ENCODE measurements at regions not wholly inside any gene's neighbourhood (a gene's known extent, or its start where the extent isn't known, plus 50 kb on each side); places are given as distances from the start of the nearest gene placed in this dataset.

GRCh38 chr4:20420916-20421602, 169.4 kb downstream of the SLIT2 start:
- in situ Hi-C loops (cut with HindIII; ENCODE audit: low pct_ligation_motif_present, low sequenced_read_pairs): no loop called here
- no peaks in the 10 kb centered on the region for H3K36me3 ChIP-seq (replicated peaks)
- no peak overlapping the region for H3K27ac ChIP-seq
- H3K4me3 ChIP-seq (ENCODE audit: low read depth, low read length): no peak overlapping the region
- DNase-seq: no peak
- no peaks in the 10 kb centered on the region for H3K27me3 ChIP-seq (replicated peaks)
- TF ChIP-seq CTCF (IDR thresholded peaks at IDR 0.05; ENCODE audit: low read depth, low read length, missing control alignments): no peak

- no peak overlapping the region for H3K4me3 ChIP-seq (ENCODE audit: low read depth, low read length)
- no peak for TF ChIP-seq CTCF (IDR thresholded peaks at IDR 0.05; ENCODE audit: low read depth, low read length, missing control alignments)
- H3K27me3 ChIP-seq (replicated peaks): no peaks in the 10 kb centered on the region
- in situ Hi-C loops (cut with HindIII; ENCODE audit: low pct_ligation_motif_present, low sequenced_read_pairs): no loop called here
- no peak for DNase-seq
- no peaks in the 10 kb centered on the region for H3K36me3 ChIP-seq (replicated peaks)
- no peak overlapping the region for H3K27ac ChIP-seq
Measured at GRCh38 chr4:20421603-20421985, 169.9 kb downstream of the SLIT2 start.

GRCh38 chr4:20422398-20422797, 170.7 kb downstream of the SLIT2 start:
- in situ Hi-C loops (cut with HindIII; ENCODE audit: low pct_ligation_motif_present, low sequenced_read_pairs): no loop called here
- peak; percentile 63 for DNase-seq
- H3K27ac ChIP-seq: no peak overlapping the region
- no peaks in the 10 kb centered on the region for H3K36me3 ChIP-seq (replicated peaks)
- no peak overlapping the region for H3K4me3 ChIP-seq (ENCODE audit: low read depth, low read length)
- no peaks in the 10 kb centered on the region for H3K27me3 ChIP-seq (replicated peaks)
- TF ChIP-seq CTCF (IDR thresholded peaks at IDR 0.05; ENCODE audit: low read depth, low read length, missing control alignments): peak; percentile 82

- in situ Hi-C loops (cut with HindIII; ENCODE audit: low pct_ligation_motif_present, low sequenced_read_pairs): no loop called here
- H3K4me3 ChIP-seq (ENCODE audit: low read depth, low read length): no peak overlapping the region
- no peak for DNase-seq
- no peak overlapping the region for H3K27ac ChIP-seq
- no peaks in the 10 kb centered on the region for H3K27me3 ChIP-seq (replicated peaks)
- TF ChIP-seq CTCF (IDR thresholded peaks at IDR 0.05; ENCODE audit: low read depth, low read length, missing control alignments): no peak
- no peaks in the 10 kb centered on the region for H3K36me3 ChIP-seq (replicated peaks)
Measured at GRCh38 chr4:20423420-20423819, 171.7 kb downstream of the SLIT2 start.

GRCh38 chr4:20426028-20426427, 174.3 kb downstream of the SLIT2 start:
- no peak for DNase-seq
- H3K27me3 ChIP-seq (replicated peaks): no peaks in the 10 kb centered on the region
- no peak overlapping the region for H3K27ac ChIP-seq
- no peak for TF ChIP-seq CTCF (IDR thresholded peaks at IDR 0.05; ENCODE audit: low read depth, low read length, missing control alignments)
- H3K36me3 ChIP-seq (replicated peaks): no peaks in the 10 kb centered on the region
- H3K4me3 ChIP-seq (ENCODE audit: low read depth, low read length): no peak overlapping the region
- in situ Hi-C loops (cut with HindIII; ENCODE audit: low pct_ligation_motif_present, low sequenced_read_pairs): no loop called here

All from brain microvascular endothelial cell (primary cell).